ENCODE measurements at regions not wholly inside any gene's neighbourhood (a gene's known extent, or its start where the extent isn't known, plus 50 kb on each side); places are given as distances from the start of the nearest gene placed in this dataset.

GRCh38 chr5:84494453-84494852, 109.8 kb upstream of the EDIL3 start:
- TF ChIP-seq POLR2A (IDR thresholded peaks at IDR 0.05; ENCODE audit: low read length) (no peak), RFX5 (IDR thresholded peaks at IDR 0.05) (no peak), CTCF (IDR thresholded peaks at IDR 0.05) (no peak), SREBF2 (IDR thresholded peaks at IDR 0.05) (no peak), CEBPB (IDR thresholded peaks at IDR 0.05) (no peak), EP300 (IDR thresholded peaks at IDR 0.05) (no peak), KDM1A (IDR thresholded peaks at IDR 0.05; ENCODE audit: low read depth) (no peak), MAFK (IDR thresholded peaks at IDR 0.05; ENCODE audit: partially characterized antibody) (no peak), CHD4 (IDR thresholded peaks at IDR 0.05; ENCODE audit: borderline replicate concordance) (no peak), ZNF302 (CRISPR knock-in tag; IDR thresholded peaks at IDR 0.05) (no peak)
